ENCODE measurements at regions not wholly inside any gene's neighbourhood (a gene's known extent, or its start where the extent isn't known, plus 50 kb on each side); places are given as distances from the start of the nearest gene placed in this dataset.

GRCh38 chr6:163901681-163902080 is 487.2 kb downstream of the QKI start:
- Histone ChIP-seq H3K27ac (ENCODE audit: low read depth, low read length) (no peak overlapping the region), H3K4me1 (ENCODE audit: control insufficient read depth in 2 of 2, insufficient read depth in 2 of 2, low read length in 2 of 2) (no peaks in the 10 kb centered on the region), H3K27me3 (ENCODE audit: control insufficient read depth in 2 of 2, insufficient read depth in 2 of 2, low read length in 2 of 2) (no peaks in the 10 kb centered on the region), H3K36me3 (ENCODE audit: control insufficient read depth in 2 of 3, insufficient read depth in 3 of 3, low read length in 3 of 3) (no peaks in the 10 kb centered on the region), H3K4me3 (ENCODE audit: low read length) (no peak overlapping the region), H3K9me3 (ENCODE audit: control insufficient read depth in 2 of 3, low read length in 3 of 3) (no peaks in the 10 kb centered on the region)
- no peak overlapping the region for H3K4me3 Mint-ChIP-seq
- ChIA-PET CTCF (no interaction called here), POLR2A (no interaction called here)
- H3K9me3 Mint-ChIP-seq, result peaks cover 0 to 5% (median 0%) of the 10 kb centered on the region in 11 donors
- no peaks in the 10 kb centered on the region for H3K36me3 Mint-ChIP-seq
- H3K27ac Mint-ChIP-seq, result no peak overlapping the region
- DNase-seq (no peak), ATAC-seq (no peak)
- intact Hi-C loops (cut with micrococcal nuclease), result no loop called here
- peaks cover 0 to 14% (median 7%) of the 10 kb centered on the region in 5 donors for H3K27me3 Mint-ChIP-seq
- H3K4me1 Mint-ChIP-seq, result no peaks in the 10 kb centered on the region

GRCh38 chr6:163900570-163900969 is 486.1 kb downstream of the QKI start:
- ChIA-PET CTCF (no interaction called here), POLR2A (no interaction called here)
- Mint-ChIP-seq H3K27me3 (peaks cover 0 to 11% (median 5%) of the 10 kb centered on the region in 5 donors), H3K4me1 (no peaks in the 10 kb centered on the region), H3K27ac (no peak overlapping the region), H3K4me3 (no peak overlapping the region), H3K36me3 (no peaks in the 10 kb centered on the region), H3K9me3 (no peaks in the 10 kb centered on the region)
- no peak overlapping the region for H3K4me3 ChIP-seq (ENCODE audit: low read length)
- no peaks in the 10 kb centered on the region for H3K9me3 ChIP-seq (ENCODE audit: control insufficient read depth in 2 of 3, low read length in 3 of 3)
- no peaks in the 10 kb centered on the region for H3K27me3 ChIP-seq (ENCODE audit: control insufficient read depth in 2 of 2, insufficient read depth in 2 of 2, low read length in 2 of 2)
- DNase-seq (no peak), ATAC-seq (no peak)
- H3K4me1 ChIP-seq (ENCODE audit: control insufficient read depth in 2 of 2, insufficient read depth in 2 of 2, low read length in 2 of 2), result no peaks in the 10 kb centered on the region
- no peak overlapping the region for H3K27ac ChIP-seq (ENCODE audit: low read depth, low read length)
- H3K36me3 ChIP-seq (ENCODE audit: control insufficient read depth in 2 of 3, insufficient read depth in 3 of 3, low read length in 3 of 3), result no peaks in the 10 kb centered on the region
- intact Hi-C loops (cut with micrococcal nuclease), result no loop called here

- intact Hi-C loops (cut with micrococcal nuclease), result no loop called here
- no peak for ATAC-seq
- H3K36me3 Mint-ChIP-seq, result no peaks in the 10 kb centered on the region
- H3K4me3 Mint-ChIP-seq, result no peak overlapping the region
- H3K4me1 Mint-ChIP-seq, result no peaks in the 10 kb centered on the region
- H3K27ac ChIP-seq (ENCODE audit: low read depth, low read length), result no peak overlapping the region
- CTCF ChIA-PET, result no interaction called here
- H3K27me3 ChIP-seq (ENCODE audit: control insufficient read depth in 2 of 2, insufficient read depth in 2 of 2, low read length in 2 of 2), result no peaks in the 10 kb centered on the region
- no peaks in the 10 kb centered on the region for H3K9me3 ChIP-seq (ENCODE audit: control insufficient read depth in 2 of 3, low read length in 3 of 3)
- POLR2A ChIA-PET, result no interaction called here
- no peaks in the 10 kb centered on the region for H3K4me1 ChIP-seq (ENCODE audit: control insufficient read depth in 2 of 2, insufficient read depth in 2 of 2, low read length in 2 of 2)
- no peak overlapping the region for H3K27ac Mint-ChIP-seq
- H3K27me3 Mint-ChIP-seq, result peaks cover 0 to 6% (median 5%) of the 10 kb centered on the region in 5 donors
- H3K4me3 ChIP-seq (ENCODE audit: low read length), result no peak overlapping the region
- no peak for DNase-seq
- no peaks in the 10 kb centered on the region for H3K9me3 Mint-ChIP-seq
- no peaks in the 10 kb centered on the region for H3K36me3 ChIP-seq (ENCODE audit: control insufficient read depth in 2 of 3, insufficient read depth in 3 of 3, low read length in 3 of 3)
Observed at GRCh38 chr6:163897669-163898068, 483.2 kb downstream of the QKI start.

- H3K9me3 ChIP-seq (ENCODE audit: control insufficient read depth in 2 of 3, low read length in 3 of 3), result no peaks in the 10 kb centered on the region
- Mint-ChIP-seq H3K4me1 (no peaks in the 10 kb centered on the region), H3K9me3 (no peaks in the 10 kb centered on the region), H3K36me3 (no peaks in the 10 kb centered on the region), H3K27me3 (peaks cover 0 to 6% (median 5%) of the 10 kb centered on the region in 5 donors), H3K27ac (no peak overlapping the region), H3K4me3 (no peak overlapping the region)
- ChIA-PET CTCF (no interaction called here), POLR2A (no interaction called here)
- H3K27ac ChIP-seq (ENCODE audit: low read depth, low read length), result no peak overlapping the region
- H3K4me1 ChIP-seq (ENCODE audit: control insufficient read depth in 2 of 2, insufficient read depth in 2 of 2, low read length in 2 of 2), result no peaks in the 10 kb centered on the region
- ATAC-seq, result no peak
- intact Hi-C loops (cut with micrococcal nuclease), result no loop called here
- H3K4me3 ChIP-seq (ENCODE audit: low read length), result no peak overlapping the region
- no peaks in the 10 kb centered on the region for H3K36me3 ChIP-seq (ENCODE audit: control insufficient read depth in 2 of 3, insufficient read depth in 3 of 3, low read length in 3 of 3)
- no peak for DNase-seq
- H3K27me3 ChIP-seq (ENCODE audit: control insufficient read depth in 2 of 2, insufficient read depth in 2 of 2, low read length in 2 of 2), result no peaks in the 10 kb centered on the region
Observed at GRCh38 chr6:163897030-163897429, 482.5 kb downstream of the QKI start.

- peaks cover 0 to 2% (median 0%) of the 10 kb centered on the region in 11 donors for H3K9me3 Mint-ChIP-seq
- no peaks in the 10 kb centered on the region for H3K4me1 Mint-ChIP-seq
- ChIA-PET POLR2A (no interaction called here), CTCF (no interaction called here)
- H3K27ac Mint-ChIP-seq, result no peak overlapping the region
- ATAC-seq (no peak), DNase-seq (no peak)
- no peaks in the 10 kb centered on the region for H3K36me3 ChIP-seq (ENCODE audit: control insufficient read depth in 2 of 3, insufficient read depth in 3 of 3, low read length in 3 of 3)
- H3K4me3 ChIP-seq (ENCODE audit: low read length), result no peak overlapping the region
- intact Hi-C loops (cut with micrococcal nuclease), result no loop called here
- peaks cover 0 to 9% (median 4%) of the 10 kb centered on the region in 5 donors for H3K27me3 Mint-ChIP-seq
- H3K27me3 ChIP-seq (ENCODE audit: control insufficient read depth in 2 of 2, insufficient read depth in 2 of 2, low read length in 2 of 2), result no peaks in the 10 kb centered on the region
- no peaks in the 10 kb centered on the region for H3K4me1 ChIP-seq (ENCODE audit: control insufficient read depth in 2 of 2, insufficient read depth in 2 of 2, low read length in 2 of 2)
- no peak overlapping the region for H3K27ac ChIP-seq (ENCODE audit: low read depth, low read length)
- H3K4me3 Mint-ChIP-seq, result no peak overlapping the region
- no peaks in the 10 kb centered on the region for H3K36me3 Mint-ChIP-seq
- H3K9me3 ChIP-seq (ENCODE audit: control insufficient read depth in 2 of 3, low read length in 3 of 3), result no peaks in the 10 kb centered on the region
Observed at GRCh38 chr6:163895162-163895561, 480.6 kb downstream of the QKI start.

GRCh38 chr6:163893609-163894189 is 479.2 kb downstream of the QKI start:
- Mint-ChIP-seq H3K4me3 (no peak overlapping the region), H3K36me3 (no peaks in the 10 kb centered on the region), H3K27ac (no peak overlapping the region), H3K27me3 (peaks cover 0 to 8% (median 2%) of the 10 kb centered on the region in 5 donors), H3K4me1 (no peaks in the 10 kb centered on the region), H3K9me3 (peaks cover 0 to 2% (median 0%) of the 10 kb centered on the region in 11 donors)
- no peak for DNase-seq
- Histone ChIP-seq H3K36me3 (ENCODE audit: control insufficient read depth in 2 of 3, insufficient read depth in 3 of 3, low read length in 3 of 3) (no peaks in the 10 kb centered on the region), H3K4me1 (ENCODE audit: control insufficient read depth in 2 of 2, insufficient read depth in 2 of 2, low read length in 2 of 2) (no peaks in the 10 kb centered on the region), H3K4me3 (ENCODE audit: low read length) (no peak overlapping the region), H3K9me3 (ENCODE audit: control insufficient read depth in 2 of 3, low read length in 3 of 3) (no peaks in the 10 kb centered on the region), H3K27ac (ENCODE audit: low read depth, low read length) (no peak overlapping the region), H3K27me3 (ENCODE audit: control insufficient read depth in 2 of 2, insufficient read depth in 2 of 2, low read length in 2 of 2) (no peaks in the 10 kb centered on the region)
- intact Hi-C loops (cut with micrococcal nuclease), result no loop called here
- ATAC-seq, result no peak
- ChIA-PET CTCF (no interaction called here), POLR2A (interaction anchor here (0.7 kb wide), 1 partner anchor 403 kb away, joined by 3 read pairs; no protein-coding TSS in a partner anchor)

- Mint-ChIP-seq H3K4me1 (no peaks in the 10 kb centered on the region), H3K4me3 (no peak overlapping the region), H3K36me3 (no peaks in the 10 kb centered on the region), H3K27me3 (peaks cover 0 to 15% (median 2%) of the 10 kb centered on the region in 5 donors), H3K9me3 (peaks cover 0 to 2% (median 0%) of the 10 kb centered on the region in 11 donors), H3K27ac (no peak overlapping the region)
- no peaks in the 10 kb centered on the region for H3K27me3 ChIP-seq (ENCODE audit: control insufficient read depth in 2 of 2, insufficient read depth in 2 of 2, low read length in 2 of 2)
- H3K4me1 ChIP-seq (ENCODE audit: control insufficient read depth in 2 of 2, insufficient read depth in 2 of 2, low read length in 2 of 2), result no peaks in the 10 kb centered on the region
- H3K9me3 ChIP-seq (ENCODE audit: control insufficient read depth in 2 of 3, low read length in 3 of 3), result no peaks in the 10 kb centered on the region
- DNase-seq (no peak), ATAC-seq (no peak)
- CTCF ChIA-PET, result no interaction called here
- POLR2A ChIA-PET, result no interaction called here
- no peak overlapping the region for H3K27ac ChIP-seq (ENCODE audit: low read depth, low read length)
- no peak overlapping the region for H3K4me3 ChIP-seq (ENCODE audit: low read length)
- no peaks in the 10 kb centered on the region for H3K36me3 ChIP-seq (ENCODE audit: control insufficient read depth in 2 of 3, insufficient read depth in 3 of 3, low read length in 3 of 3)
- intact Hi-C loops (cut with micrococcal nuclease), result no loop called here
Observed at GRCh38 chr6:163892824-163893561, 478.5 kb downstream of the QKI start.
